Endothelial cell of umbilical vein (primary cell): ENCODE measurements at regions not wholly inside any gene's neighbourhood (a gene's known extent, or its start where the extent isn't known, plus 50 kb on each side); places are given as distances from the start of the nearest gene placed in this dataset.

Experiments
- BruUV-seq: library from RNA; stranded (reverse); fragments of 400-500 nt; replicated peaks from 2 replicates; lab custom pipeline; 2021; lab: Mats Ljungman, UMichigan
- CTCF ChIA-PET: fragments of 300-600, 350-600 bp; sonication (Branson Sonifier 250); formaldehyde crosslinking; loops from one replicate; lab custom pipeline; 2021; ENCODE audit warnings: antibody characterized with exemption, inconsistent platforms; lab: Charles Lee
- POLR2A ChIA-PET: fragments of 300-600, 350-600 bp; sonication (Branson Sonifier 250); formaldehyde crosslinking; loops from one replicate; lab custom pipeline; 2021; ENCODE audit warnings: antibody characterized with exemption, inconsistent platforms; lab: Charles Lee
- DNase-seq: peaks from one replicate; pipeline ENCODE4 v3.0.0-alpha.2; 2011; ENCODE audit warnings: low read depth, low spot score
- FAIRE-seq: peaks from 2 replicates; lab custom pipeline; 2011; peaks lifted over from hg19 to GRCh38; lab: Jason Lieb, UNC
- H2AFZ ChIP-seq: 2 replicates; pipeline ENCODE4 v1.6.0; 2012; ENCODE audit warnings: low read depth, low read length, control low read depth, inconsistent platforms
- H3K27ac ChIP-seq: 2 replicates; pipeline ENCODE4 v1.5.1; 2011; ENCODE audit warnings: low read depth, mild to moderate bottlenecking, control low read depth, low read length, moderate library complexity; ENCODE audit not compliant: insufficient read depth
- H3K27me3 ChIP-seq, 2 experiments: 2 replicates each; pipeline versions ENCODE4 v1.6.0 to v1.6.1; 2011; ENCODE audit warnings: low read length in 2 of 2, mixed read lengths in 1 of 2; ENCODE audit not compliant: control insufficient read depth in 2 of 2, insufficient read depth in 2 of 2
- H3K36me3 ChIP-seq, 2 experiments: 2 replicates in 1 of 2; 3 replicates in 1 of 2; pipeline ENCODE4 v1.5.1; 2011; ENCODE audit warnings: low read length in 2 of 2, mild to moderate bottlenecking in 1 of 2, moderate library complexity in 1 of 2; ENCODE audit not compliant: control insufficient read depth in 2 of 2, insufficient read depth in 2 of 2; ENCODE audit errors: extremely low read depth in 1 of 2
- H3K4me1 ChIP-seq: 3 replicates; pipeline ENCODE4 v1.5.1; 2011; ENCODE audit warnings: mild to moderate bottlenecking, low read length; ENCODE audit not compliant: control insufficient read depth, insufficient read depth; ENCODE audit errors: extremely low read depth
- H3K4me2 ChIP-seq: 2 replicates; pipeline ENCODE4 v1.6.1; 2011; ENCODE audit warnings: low read length, control low read depth, mixed read lengths; ENCODE audit not compliant: insufficient read depth
- H3K4me3 ChIP-seq, 3 experiments: fragments of 200-600 bp in 1 of 3; sonication (generic), shearing (Covaris generic) in 1 of 3; replicated peaks in 1 of 3; 2 replicates each; pipeline ENCODE4 v1.5.1; 2011 to 2016; ENCODE audit warnings: control low read depth in 3 of 3, low read length in 3 of 3, mild to moderate bottlenecking in 2 of 3, inconsistent platforms in 1 of 3, low read depth in 1 of 3, moderate library complexity in 1 of 3; ENCODE audit not compliant: insufficient read depth in 1 of 3
- H3K79me2 ChIP-seq: 2 replicates; pipeline ENCODE4 v1.6.0; 2012; ENCODE audit warnings: low read length, inconsistent platforms; ENCODE audit not compliant: control insufficient read depth, insufficient read depth
- H3K9ac ChIP-seq: replicated peaks from 2 replicates; pipeline ENCODE3; 2011; ENCODE audit warnings: low read length, control low read depth; ENCODE audit not compliant: insufficient read depth; ENCODE audit errors: extremely low read depth
- H3K9me1 ChIP-seq: replicated peaks from 3 replicates; pipeline ENCODE4 v1.6.0; 2011; ENCODE audit warnings: mild to moderate bottlenecking, low read length; ENCODE audit not compliant: control insufficient read depth, insufficient read depth; ENCODE audit errors: extremely low read depth
- H3K9me3 ChIP-seq: replicated peaks from 2 replicates; pipeline ENCODE4 v1.5.1; 2012; ENCODE audit warnings: low read length, inconsistent platforms; ENCODE audit not compliant: control insufficient read depth, insufficient read depth
- H4K20me1 ChIP-seq: replicated peaks from 2 replicates; pipeline ENCODE3; 2011; ENCODE audit warnings: mild to moderate bottlenecking, low read length; ENCODE audit not compliant: control insufficient read depth, insufficient read depth; ENCODE audit errors: extremely low read depth
- CTCF ChIP-seq, 2 donors: IDR thresholded peaks; 1 replicate in 1 of 2; 2 replicates in 1 of 2; pipeline ENCODE4 v1.5.1; 2011; ENCODE audit warnings: low read length in 2 of 2, mild to moderate bottlenecking in 2 of 2, moderate library complexity in 2 of 2, control low read depth in 1 of 2, inconsistent platforms in 1 of 2, low read depth in 1 of 2; ENCODE audit not compliant: insufficient read depth in 1 of 2; ENCODE audit errors: extremely low read depth in 1 of 2
- EZH2 ChIP-seq: IDR thresholded peaks from 2 replicates; pipeline ENCODE4 v1.6.1; 2012; ENCODE audit warnings: borderline replicate concordance, low read depth, mild to moderate bottlenecking, moderate library complexity, low read length, inconsistent platforms; ENCODE audit not compliant: severe bottlenecking
- FOS ChIP-seq: IDR thresholded peaks from 2 replicates; pipeline ENCODE4 v1.6.1; 2011; ENCODE audit warnings: mild to moderate bottlenecking, low read length, moderate library complexity, borderline replicate concordance; ENCODE audit not compliant: insufficient read depth
- GATA2 ChIP-seq: IDR thresholded peaks from 2 replicates; pipeline ENCODE4 v1.7.0; 2011; ENCODE audit warnings: low read depth, mild to moderate bottlenecking, moderate library complexity, mixed read lengths, low read length; ENCODE audit not compliant: insufficient read length, insufficient read depth
- JUN ChIP-seq: IDR thresholded peaks from 2 replicates; pipeline ENCODE4 v1.6.1; 2011; ENCODE audit warnings: borderline replicate concordance, low read depth; ENCODE audit not compliant: insufficient read length, insufficient read depth
- MAX ChIP-seq: IDR thresholded peaks from 2 replicates; pipeline ENCODE4 v1.6.1; 2011; ENCODE audit not compliant: insufficient read depth, insufficient read length
- MYC ChIP-seq: IDR thresholded peaks from one replicate; pipeline ENCODE4 v1.6.1; 2011; ENCODE audit warnings: mild to moderate bottlenecking, low read depth, low read length
- POLR2A ChIP-seq: IDR thresholded peaks from 2 replicates; pipeline ENCODE4 v1.6.1; 2012; ENCODE audit warnings: low read depth, mild to moderate bottlenecking, control low read depth, low read length
- POLR2AphosphoS5 ChIP-seq: IDR thresholded peaks from 2 replicates; pipeline ENCODE4 v1.6.1; 2012; ENCODE audit warnings: low read depth, mild to moderate bottlenecking, control low read depth, low read length, moderate library complexity; ENCODE audit not compliant: insufficient read depth
- dilution Hi-C: fragments of 300-500 bp; cut with MboI; formaldehyde crosslinking; loops from one replicate; pipeline ENCODE4 v1.15.0; 2019; ENCODE audit warnings: low sequenced_read_pairs; ENCODE audit not compliant: extremely low pct_ligation_motif_present
- intact Hi-C: fragments of 100-400 bp; cut with micrococcal nuclease; formaldehyde crosslinking; loops from one replicate; pipeline ENCODE4 v1.10.0; 2022

GRCh38 chr6:97572943-97573342 lies 289.9 kb upstream of the MMS22L start:
- Histone ChIP-seq H3K27me3 (no peaks in the 10 kb centered on the region), H4K20me1 (no peaks in the 10 kb centered on the region), H3K27ac (no peak overlapping the region), H3K4me3 (no peak overlapping the region), H3K9me3 (no peaks in the 10 kb centered on the region), H2AFZ (no peak overlapping the region), H3K36me3 (no peaks in the 10 kb centered on the region), H3K9ac (no peak overlapping the region), H3K4me2 (no peak overlapping the region), H3K79me2 (no peaks in the 10 kb centered on the region), H3K9me1 (no peaks in the 10 kb centered on the region), H3K4me1 (no peaks in the 10 kb centered on the region)
- no TSS peak for BruUV-seq
- TF ChIP-seq POLR2AphosphoS5, result no peak
- no peak for TF ChIP-seq FOS
- TF ChIP-seq GATA2, result no peak
- TF ChIP-seq CTCF (IDR thresholded peaks at IDR 0.05; ENCODE audit: extremely low read depth in 1 of 2, insufficient read depth in 1 of 2, low read depth in 1 of 2, low read length in 2 of 2), result no peak
- TF ChIP-seq EZH2, result no peak
- no peak for TF ChIP-seq POLR2A
- TF ChIP-seq JUN, result no peak
- no peak for TF ChIP-seq MYC
- no peak for TF ChIP-seq MAX
- CTCF ChIA-PET, result no interaction called here
- intact Hi-C loops (no loop called here), dilution Hi-C loops (no loop called here)
- FAIRE-seq, result no peak
- DNase-seq, result no peak
- POLR2A ChIA-PET, result no interaction called here
